HepG2 (cell line): ENCODE measurements at regions not wholly inside any gene's neighbourhood (a gene's known extent, or its start where the extent isn't known, plus 50 kb on each side); places are given as distances from the start of the nearest gene placed in this dataset.
A peak's percentile ranks its signal among the peaks of the same experiment; 100 is the strongest.

Experiments
- AGO2 ChIP-seq: fragments of 200-400 bp; formaldehyde crosslinking; optimal IDR thresholded peaks from 2 replicates; pipeline ENCODE3; 2017; ENCODE audit warnings: mild to moderate bottlenecking, low read depth, low read length, moderate library complexity
- FOXC1 ChIP-seq: sonication (generic); formaldehyde crosslinking; IDR thresholded peaks from 2 replicates; pipeline ENCODE4 v1.8.0; 2022; ENCODE audit warnings: mild to moderate bottlenecking, missing genetic modification reagents, borderline replicate concordance
- REL ChIP-seq: sonication (generic); formaldehyde crosslinking; conservative IDR thresholded peaks from 2 replicates; pipeline ENCODE4 v1.8.0; 2022; ENCODE audit warnings: mild to moderate bottlenecking, missing genetic modification reagents, moderate library complexity
- SRSF9 ChIP-seq: fragments of 200-400 bp; formaldehyde crosslinking; IDR thresholded peaks from 2 replicates; pipeline ENCODE4 v1.6.1; 2018; ENCODE audit warnings: borderline replicate concordance, mild to moderate bottlenecking, low read depth, low read length; ENCODE audit not compliant: insufficient read depth, poor library complexity, severe bottlenecking
- ZBTB1 ChIP-seq: sonication (generic); formaldehyde crosslinking; IDR thresholded peaks from 2 replicates; pipeline ENCODE4 v1.4.0; 2020; ENCODE audit warnings: missing genetic modification reagents, borderline replicate concordance
- ZC3H4 ChIP-seq: sonication (generic); formaldehyde crosslinking; IDR thresholded peaks from 2 replicates; pipeline ENCODE4 v1.4.0; 2020; ENCODE audit warnings: missing genetic modification reagents, borderline replicate concordance
- ZNF432 ChIP-seq: sonication (generic); formaldehyde crosslinking; IDR thresholded peaks from 2 replicates; pipeline ENCODE4 v1.5.0; 2020; ENCODE audit warnings: missing genetic modification reagents, mild to moderate bottlenecking, borderline replicate concordance
- ZNF724P ChIP-seq: sonication (generic); formaldehyde crosslinking; IDR thresholded peaks from 2 replicates; pipeline ENCODE4 v1.8.0; 2022; ENCODE audit warnings: missing genetic modification reagents, borderline replicate concordance
- TF ChIP-seq, protein P1 (sequence below): sonication (generic); formaldehyde crosslinking; IDR thresholded peaks from 2 replicates; pipeline ENCODE4 v1.4.0; 2020; ENCODE audit warnings: missing genetic modification reagents

DNA sequence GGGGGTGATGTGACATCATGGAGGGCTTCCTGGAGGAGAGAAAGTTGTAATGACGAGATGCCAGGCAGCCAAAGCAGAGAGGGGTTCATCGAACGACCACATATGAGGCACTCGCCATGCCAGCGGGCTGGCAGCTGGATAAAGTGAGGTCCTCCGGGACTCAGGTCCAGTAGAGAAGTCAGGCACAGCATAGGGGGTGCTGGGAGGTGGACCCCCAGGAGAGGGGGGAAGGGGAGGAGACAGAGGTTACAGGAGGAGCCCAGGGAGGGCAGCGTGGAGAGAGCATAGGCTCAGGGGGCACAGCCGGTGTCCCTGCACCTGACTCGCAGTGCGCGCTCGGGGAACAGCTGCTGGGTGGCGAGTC, 174.7 kb downstream of the BMP7 start (continued):
- TF ChIP-seq, protein P1, sequence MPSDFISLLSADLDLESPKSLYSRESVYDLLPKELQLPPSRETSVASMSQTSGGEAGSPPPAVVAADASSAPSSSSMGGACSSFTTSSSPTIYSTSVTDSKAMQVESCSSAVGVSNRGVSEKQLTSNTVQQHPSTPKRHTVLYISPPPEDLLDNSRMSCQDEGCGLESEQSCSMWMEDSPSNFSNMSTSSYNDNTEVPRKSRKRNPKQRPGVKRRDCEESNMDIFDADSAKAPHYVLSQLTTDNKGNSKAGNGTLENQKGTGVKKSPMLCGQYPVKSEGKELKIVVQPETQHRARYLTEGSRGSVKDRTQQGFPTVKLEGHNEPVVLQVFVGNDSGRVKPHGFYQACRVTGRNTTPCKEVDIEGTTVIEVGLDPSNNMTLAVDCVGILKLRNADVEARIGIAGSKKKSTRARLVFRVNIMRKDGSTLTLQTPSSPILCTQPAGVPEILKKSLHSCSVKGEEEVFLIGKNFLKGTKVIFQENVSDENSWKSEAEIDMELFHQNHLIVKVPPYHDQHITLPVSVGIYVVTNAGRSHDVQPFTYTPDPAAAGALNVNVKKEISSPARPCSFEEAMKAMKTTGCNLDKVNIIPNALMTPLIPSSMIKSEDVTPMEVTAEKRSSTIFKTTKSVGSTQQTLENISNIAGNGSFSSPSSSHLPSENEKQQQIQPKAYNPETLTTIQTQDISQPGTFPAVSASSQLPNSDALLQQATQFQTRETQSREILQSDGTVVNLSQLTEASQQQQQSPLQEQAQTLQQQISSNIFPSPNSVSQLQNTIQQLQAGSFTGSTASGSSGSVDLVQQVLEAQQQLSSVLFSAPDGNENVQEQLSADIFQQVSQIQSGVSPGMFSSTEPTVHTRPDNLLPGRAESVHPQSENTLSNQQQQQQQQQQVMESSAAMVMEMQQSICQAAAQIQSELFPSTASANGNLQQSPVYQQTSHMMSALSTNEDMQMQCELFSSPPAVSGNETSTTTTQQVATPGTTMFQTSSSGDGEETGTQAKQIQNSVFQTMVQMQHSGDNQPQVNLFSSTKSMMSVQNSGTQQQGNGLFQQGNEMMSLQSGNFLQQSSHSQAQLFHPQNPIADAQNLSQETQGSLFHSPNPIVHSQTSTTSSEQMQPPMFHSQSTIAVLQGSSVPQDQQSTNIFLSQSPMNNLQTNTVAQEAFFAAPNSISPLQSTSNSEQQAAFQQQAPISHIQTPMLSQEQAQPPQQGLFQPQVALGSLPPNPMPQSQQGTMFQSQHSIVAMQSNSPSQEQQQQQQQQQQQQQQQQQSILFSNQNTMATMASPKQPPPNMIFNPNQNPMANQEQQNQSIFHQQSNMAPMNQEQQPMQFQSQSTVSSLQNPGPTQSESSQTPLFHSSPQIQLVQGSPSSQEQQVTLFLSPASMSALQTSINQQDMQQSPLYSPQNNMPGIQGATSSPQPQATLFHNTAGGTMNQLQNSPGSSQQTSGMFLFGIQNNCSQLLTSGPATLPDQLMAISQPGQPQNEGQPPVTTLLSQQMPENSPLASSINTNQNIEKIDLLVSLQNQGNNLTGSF (CRISPR knock-in tag): 0 out of 2 replicates have a peak, but pooled peaks have one; percentile 21
- TF ChIP-seq AGO2 (no peak), SRSF9 (no peak), REL (0 out of 2 replicates have a peak, but pooled peaks have one; percentile 53), ZNF724P (CRISPR knock-in tag) (0 out of 2 replicates have a peak, but pooled peaks have one; percentile 19), FOXC1 (CRISPR knock-in tag) (0 out of 2 replicates have a peak, but pooled peaks have one; percentile 5), ZNF432 (CRISPR knock-in tag) (no peak), ZBTB1 (CRISPR knock-in tag) (no peak), ZC3H4 (CRISPR knock-in tag) (0 out of 2 replicates have a peak, but pooled peaks have one; percentile 31)
